Cardiac fibroblast (primary cell): ENCODE measurements at regions not wholly inside any gene's neighbourhood (a gene's known extent, or its start where the extent isn't known, plus 50 kb on each side); places are given as distances from the start of the nearest gene placed in this dataset.
"Not testable (repeated sequence)": the region's sequence is repeated elsewhere in the genome, so short reads cannot be mapped to it uniquely, and the experiment has no call there.

Experiments
- DNase-seq, 2 donors: peaks; one replicate each; pipeline versions ENCODE4 v3.0.0 to v3.0.0-alpha.2; 2010; ENCODE audit warnings: low read depth in 2 of 2
- H3K4me3 ChIP-seq, 2 donors: replicated peaks in 1 of 2; 1 replicate in 1 of 2; 2 replicates in 1 of 2; pipeline ENCODE4 v1.5.1; 2011; ENCODE audit warnings: low read depth in 2 of 2, low read length in 2 of 2, mild to moderate bottlenecking in 2 of 2, moderate library complexity in 1 of 2
- CTCF ChIP-seq: IDR thresholded peaks from one replicate; pipeline ENCODE4 v1.5.1; 2011; ENCODE audit warnings: low read depth, mild to moderate bottlenecking, low read length, inconsistent platforms

- not testable (repeated sequence) for DNase-seq, H3K4me3 ChIP-seq
These were observed 2730.6 kb downstream of the RPIA start for GRCh38 chr2:91422102-91422501.

DNA sequence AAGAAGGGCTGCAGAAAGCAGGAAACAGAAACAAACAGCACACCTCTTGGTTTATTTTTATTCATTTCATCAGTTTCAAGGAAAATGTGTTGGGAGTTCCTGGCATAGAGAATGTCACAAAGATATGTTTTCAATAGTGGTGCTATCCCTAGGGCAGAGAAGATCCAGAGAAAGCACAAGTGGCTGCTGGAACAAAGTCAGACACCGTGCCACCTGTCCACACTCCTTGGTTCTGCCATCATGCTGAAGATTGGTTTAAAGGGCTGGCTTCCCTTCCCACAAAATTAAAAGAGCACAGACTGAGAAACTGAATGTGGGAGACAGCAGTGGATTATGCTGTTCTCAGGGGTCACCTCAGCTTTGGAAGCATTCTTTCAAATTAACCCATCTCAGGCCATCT, 2735.7 kb downstream of the RPIA start:
- not testable (repeated sequence) for DNase-seq, H3K4me3 ChIP-seq

DNA sequence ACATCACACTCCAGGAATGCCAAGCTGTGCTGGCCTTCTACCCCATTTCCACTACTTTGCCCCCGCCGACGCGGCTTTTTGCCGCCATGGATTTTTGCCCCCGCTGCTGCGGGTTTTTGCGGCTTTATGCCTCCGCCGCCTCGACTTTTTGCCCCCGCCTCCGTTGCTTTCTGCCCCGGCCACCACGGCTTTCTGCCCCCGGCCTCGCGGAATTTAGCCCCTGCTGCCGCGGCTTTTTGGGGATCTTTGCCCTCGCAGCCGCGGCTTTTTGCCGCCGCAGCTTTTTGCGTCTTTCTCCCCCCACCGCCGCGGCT, 2750.4 kb downstream of the RPIA start:
- peak overlapping the region; percentile 17 to 28 for H3K4me3 ChIP-seq
- not testable (repeated sequence) for DNase-seq

- no peak for TF ChIP-seq CTCF
- peak overlapping the region; percentile 26 to 28 for H3K4me3 ChIP-seq
These were observed 2750.9 kb downstream of the RPIA start for GRCh38 chr2:91442246-91442905.

GRCh38 chr2:91442906-91443729, 2751.6 kb downstream of the RPIA start:
- DNase-seq: not testable (repeated sequence)
- H3K4me3 ChIP-seq: peak overlapping the region in 1 of 2 donors; percentile 26

More at GRCh38 chr2:91442246-91442905, 2750.9 kb downstream of the RPIA start:
- DNase-seq: no peak

GRCh38 chr2:91443730-91444115, 2752.2 kb downstream of the RPIA start:
- H3K4me3 ChIP-seq, DNase-seq: not testable (repeated sequence)

GRCh38 chr2:91445705-91446104, 2754.2 kb downstream of the RPIA start:
- not testable (repeated sequence) for H3K4me3 ChIP-seq, DNase-seq

DNA sequence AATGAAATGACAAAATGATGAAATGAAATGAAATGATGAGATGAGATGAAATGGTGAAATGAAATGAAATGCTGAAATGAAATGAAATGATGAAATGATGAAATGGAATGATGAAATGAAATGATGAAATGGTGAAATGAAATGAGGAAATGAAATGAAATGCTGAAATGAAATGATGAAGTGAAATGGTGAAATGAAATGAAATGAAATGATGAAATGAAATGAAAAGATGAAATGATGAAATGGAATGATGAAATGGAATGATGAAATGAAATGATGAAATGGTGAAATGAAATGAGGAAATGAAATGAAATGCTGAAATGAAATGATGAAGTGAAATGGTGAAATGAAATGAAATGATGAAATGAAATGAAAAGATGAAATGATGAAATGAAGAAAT, 2755.0 kb downstream of the RPIA start:
- not testable (repeated sequence) for H3K4me3 ChIP-seq, DNase-seq

DNA sequence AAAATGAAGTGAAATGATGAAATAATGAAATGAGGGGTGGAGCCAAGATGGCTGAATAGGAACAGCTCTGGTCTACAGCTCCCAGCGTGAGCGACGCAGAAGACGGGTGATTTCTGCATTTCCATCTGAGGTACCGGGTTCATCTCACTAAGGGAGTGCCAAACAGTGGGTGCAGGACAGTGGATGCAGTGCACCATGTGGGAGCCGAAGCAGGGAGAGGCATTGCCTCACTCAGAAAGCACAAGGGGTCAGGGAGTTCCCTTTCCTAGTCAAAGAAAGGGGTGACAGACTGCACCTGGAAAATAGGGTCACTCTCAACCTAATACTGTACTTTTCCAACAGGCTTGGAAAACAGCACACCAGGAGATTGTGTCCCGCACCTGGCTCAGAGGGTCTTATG, 2755.4 kb downstream of the RPIA start:
- not testable (repeated sequence) for H3K4me3 ChIP-seq, DNase-seq

GRCh38 chr2:91447508-91447907, 2756.0 kb downstream of the RPIA start:
- not testable (repeated sequence) for DNase-seq, H3K4me3 ChIP-seq

DNA sequence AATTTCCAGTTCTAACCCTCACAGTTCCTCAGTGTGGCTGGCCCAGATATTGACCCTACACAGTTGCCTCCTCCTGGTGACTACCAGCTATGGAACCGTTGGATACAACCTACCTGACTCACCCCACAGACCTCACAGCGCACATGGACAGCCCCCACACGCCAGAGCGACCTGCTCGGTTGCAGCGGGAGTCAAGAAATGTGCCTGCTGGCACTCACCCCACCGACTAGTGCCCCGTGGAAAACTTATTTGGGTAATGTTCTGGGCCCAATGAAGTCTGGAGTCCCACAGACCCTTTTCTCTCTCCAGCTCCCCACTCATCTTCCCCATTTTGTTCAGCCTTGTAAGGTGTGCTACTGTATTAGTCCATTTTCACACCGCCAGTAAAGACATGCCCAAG, 2770.8 kb downstream of the RPIA start:
- not testable (repeated sequence) for H3K4me3 ChIP-seq, DNase-seq

DNA sequence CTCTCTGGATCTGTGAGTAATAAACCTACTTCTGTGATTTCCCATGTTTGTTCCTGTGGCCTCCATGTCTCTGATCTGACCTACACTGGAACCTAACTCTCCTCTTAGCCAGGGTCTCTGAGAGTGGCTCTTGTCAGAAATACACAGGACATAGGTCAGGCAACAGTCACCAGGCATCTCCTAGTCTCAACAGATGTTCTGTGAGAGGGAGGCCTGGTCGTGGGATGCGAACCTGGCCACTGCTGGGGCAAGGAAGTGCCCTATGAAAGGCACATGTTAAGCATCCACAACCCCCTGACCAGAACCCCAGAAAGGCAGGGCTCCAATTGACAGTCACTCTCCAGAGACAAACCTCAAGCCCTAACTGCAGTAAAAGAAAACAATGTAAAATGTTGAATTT, 2771.5 kb downstream of the RPIA start:
- H3K4me3 ChIP-seq, DNase-seq: not testable (repeated sequence)

DNA sequence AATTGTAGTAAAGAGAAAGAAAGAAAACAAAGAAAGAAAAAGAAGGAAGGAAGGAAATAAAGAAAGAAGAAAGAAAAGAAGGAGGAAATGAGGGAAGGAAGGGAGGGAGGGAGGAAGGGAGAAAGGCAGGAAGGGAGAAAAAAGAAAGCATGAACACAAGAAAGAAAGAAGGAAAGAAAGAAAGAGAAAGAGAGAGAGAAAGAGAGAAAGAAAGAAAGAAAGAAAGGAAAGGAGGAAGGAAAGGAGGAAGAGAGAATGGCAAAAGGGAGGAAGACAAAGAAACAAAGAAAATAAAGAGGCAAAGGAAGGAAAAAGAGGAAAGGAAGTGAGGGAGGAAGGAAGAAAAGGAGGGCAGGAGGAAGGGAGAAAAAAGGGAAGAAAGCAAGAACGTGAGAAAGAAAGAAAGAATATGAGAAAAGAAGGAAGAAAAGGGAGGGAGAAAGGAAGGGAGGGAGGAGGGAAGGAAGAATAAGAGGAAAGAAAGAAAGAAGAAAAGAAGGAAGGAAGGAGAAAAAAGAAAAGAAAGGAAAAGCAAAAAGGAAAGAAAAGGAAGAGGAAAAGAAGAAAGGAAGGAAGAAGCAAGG, 2775.4 kb downstream of the RPIA start:
- not testable (repeated sequence) for H3K4me3 ChIP-seq, DNase-seq

DNA sequence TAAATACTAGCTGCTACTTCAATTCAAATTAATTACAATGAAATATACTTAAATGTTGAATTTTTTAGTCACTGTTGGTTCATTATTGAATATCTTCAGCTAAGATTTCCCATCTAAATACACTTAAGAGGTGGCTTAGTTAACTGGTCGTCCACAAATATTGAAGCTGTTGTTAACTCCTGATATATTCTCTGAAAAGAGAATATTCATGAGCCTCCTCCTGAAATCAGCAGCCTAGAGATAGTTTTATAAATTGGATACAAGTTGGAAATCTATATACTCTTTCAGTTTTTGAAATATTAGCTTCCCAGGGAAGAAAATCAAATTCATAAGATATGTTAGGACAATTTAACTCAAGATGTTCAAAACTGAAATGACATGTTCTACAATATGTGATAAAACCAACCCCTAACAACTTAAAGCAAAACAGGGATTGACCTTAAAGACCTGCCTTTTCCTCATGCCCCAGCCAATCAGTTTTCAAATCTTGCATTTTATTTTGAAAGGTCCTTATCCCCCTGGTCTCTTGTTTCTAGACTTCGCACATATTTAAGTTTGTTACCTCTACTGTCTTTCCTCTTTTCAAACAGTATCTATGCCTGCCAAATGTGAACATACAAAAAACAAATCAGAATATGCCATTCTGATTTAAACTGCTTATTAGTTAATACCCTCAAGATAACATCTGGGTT, 2784.9 kb downstream of the RPIA start:
- H3K4me3 ChIP-seq, DNase-seq: not testable (repeated sequence)

GRCh38 chr2:91476936-91477246, 2785.4 kb downstream of the RPIA start:
- DNase-seq, H3K4me3 ChIP-seq: not testable (repeated sequence)

DNA sequence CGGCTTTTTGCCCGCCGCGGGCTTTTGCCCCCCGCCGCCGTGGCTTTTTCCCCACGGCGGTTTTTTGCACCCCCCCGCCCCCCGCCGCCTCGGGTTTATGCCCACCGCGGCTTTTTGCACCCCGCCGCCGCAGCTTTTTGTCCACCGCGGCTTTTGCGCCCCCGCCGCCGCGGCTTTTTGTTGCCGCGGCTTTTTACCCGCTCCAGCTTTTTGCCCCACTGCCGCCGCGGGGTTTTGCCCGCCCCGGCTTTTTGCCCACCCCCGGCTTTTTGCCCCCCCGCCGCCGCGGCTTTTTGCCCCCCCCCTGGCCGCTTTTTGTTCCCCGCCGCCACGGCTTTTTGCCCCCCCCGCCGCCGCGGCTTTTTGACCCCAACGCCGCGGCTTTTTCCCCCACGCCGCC, 2785.8 kb downstream of the RPIA start:
- H3K4me3 ChIP-seq: peak overlapping the region in 1 of 2 donors; percentile 43
- DNase-seq: not testable (repeated sequence)
